Prostate gland (tissue), 2 donors: ENCODE measurements at regions not wholly inside any gene's neighbourhood (a gene's known extent, or its start where the extent isn't known, plus 50 kb on each side); places are given as distances from the start of the nearest gene placed in this dataset.

Source experiments
- CTCF ChIP-seq, 4 experiments: fragments of 200-600 bp in 2 of 4; fragments of 450-650 bp in 2 of 4; sonication (generic) in 2 of 4; IDR thresholded peaks; 1 replicate in 3 of 4; 2 replicates in 1 of 4; pipeline ENCODE4 v1.5.1; 2016 to 2019; ENCODE audit warnings: antibody characterized with exemption in 4 of 4, mild to moderate bottlenecking in 2 of 4, moderate library complexity in 2 of 4
- POLR2A ChIP-seq: fragments of 450-650 bp; IDR thresholded peaks from one replicate; pipeline ENCODE4 v1.6.1; 2016; ENCODE audit warnings: antibody characterized with exemption, mild to moderate bottlenecking

- TF ChIP-seq POLR2A, result no peak
- TF ChIP-seq CTCF (IDR thresholded peaks at IDR 0.05), result no peak
These were observed 77.9 kb upstream of the SATB2 start for GRCh38 chr2:199535445-199536177.
